Small intestine (tissue), 7 donors: ENCODE measurements at regions not wholly inside any gene's neighbourhood (a gene's known extent, or its start where the extent isn't known, plus 50 kb on each side); places are given as distances from the start of the nearest gene placed in this dataset.

Experiments used
- DNase-seq, 2 donors: peaks; one replicate each; pipeline versions ENCODE4 v3.0.0 to v3.0.0-alpha.2; 2013
- FAIRE-seq: peaks from 2 replicates; lab custom pipeline; 2012; peaks lifted over from hg19 to GRCh38; lab: Jason Lieb, UNC
- H3K27ac ChIP-seq, 3 donors: one replicate each; pipeline ENCODE4 v1.5.1; 2013; ENCODE audit warnings: low read length in 2 of 3, mild to moderate bottlenecking in 2 of 3, control low read depth in 1 of 3, inconsistent platforms in 1 of 3, low read depth in 1 of 3, moderate library complexity in 1 of 3
- H3K27me3 ChIP-seq, 3 donors: one replicate each; pipeline ENCODE4 v1.6.1; 2013; ENCODE audit warnings: low read length in 3 of 3, inconsistent platforms in 1 of 3; ENCODE audit not compliant: control insufficient read depth in 3 of 3, insufficient read depth in 3 of 3
- H3K36me3 ChIP-seq, 3 donors: one replicate each; pipeline ENCODE4 v1.6.1; 2013; ENCODE audit warnings: low read length in 3 of 3, inconsistent platforms in 1 of 3, low read depth in 1 of 3, mild to moderate bottlenecking in 1 of 3, moderate library complexity in 1 of 3; ENCODE audit not compliant: control insufficient read depth in 3 of 3, insufficient read depth in 2 of 3
- H3K4me1 ChIP-seq, 3 donors: one replicate each; pipeline ENCODE4 v1.6.1; 2013; ENCODE audit warnings: low read length in 2 of 3, inconsistent platforms in 1 of 3, low read depth in 1 of 3, mild to moderate bottlenecking in 1 of 3, moderate library complexity in 1 of 3; ENCODE audit not compliant: control insufficient read depth in 3 of 3, insufficient read depth in 2 of 3
- H3K4me3 ChIP-seq, 3 donors: one replicate each; pipeline ENCODE4 v1.5.1; 2013; ENCODE audit warnings: low read length in 3 of 3, control low read depth in 1 of 3, inconsistent platforms in 1 of 3, low read depth in 1 of 3, mild to moderate bottlenecking in 1 of 3, moderate library complexity in 1 of 3
- H3K9me3 ChIP-seq, 2 donors: one replicate each; pipeline ENCODE4 v1.6.1; 2013; ENCODE audit warnings: low read depth in 1 of 2, low read length in 1 of 2; ENCODE audit not compliant: control insufficient read depth in 2 of 2, insufficient read depth in 1 of 2
- WGBS, 3 donors: extraction: QIAGEN DNeasy Blood & Tissue Kit; methylation state at CpG; one replicate each; pipeline ENCODE4 v1.1.7; 2013; 5-methylcytosine and 5-hydroxymethylcytosine counted together
- donor health status: healthy with polysubstance abuse.
- donor health status: control.
- donor health status: control.
- donor health status: Bipolar disorder and iron deficiency.
- donor health status: healthy.

- Histone ChIP-seq H3K4me3 (no peak overlapping the region), H3K27ac (no peak overlapping the region), H3K9me3 (no peaks in the 10 kb centered on the region), H3K4me1 (no peaks in the 10 kb centered on the region), H3K36me3 (no peaks in the 10 kb centered on the region), H3K27me3 (no peaks in the 10 kb centered on the region)
- WGBS, 3 donors = 92 to 94% (median 93%) methylated on average over 1 of the region's 1 CpG
- FAIRE-seq (no peak), DNase-seq (no peak)
Measured at GRCh38 chr3:16089521-16089920, 85.0 kb upstream of the GALNT15 start.

- Histone ChIP-seq H3K36me3 (no peaks in the 10 kb centered on the region), H3K9me3 (no peaks in the 10 kb centered on the region), H3K27ac (no peak overlapping the region), H3K4me1 (no peaks in the 10 kb centered on the region), H3K4me3 (no peak overlapping the region), H3K27me3 (no peaks in the 10 kb centered on the region)
- DNase-seq (no peak), FAIRE-seq (no peak)
- 7 to 41% (median 33%) methylated on average over 1 of the region's 1 CpG for WGBS, 3 donors
Measured at GRCh38 chr3:16090024-16090423, 84.5 kb upstream of the GALNT15 start.

- Histone ChIP-seq H3K9me3 (no peaks in the 10 kb centered on the region), H3K27me3 (no peaks in the 10 kb centered on the region), H3K27ac (no peak overlapping the region), H3K4me1 (no peaks in the 10 kb centered on the region), H3K4me3 (no peak overlapping the region), H3K36me3 (no peaks in the 10 kb centered on the region)
- DNase-seq (no peak), FAIRE-seq (no peak)
Measured at GRCh38 chr3:16090706-16091105, 83.8 kb upstream of the GALNT15 start.

- Histone ChIP-seq H3K9me3 (no peaks in the 10 kb centered on the region), H3K4me1 (no peaks in the 10 kb centered on the region), H3K4me3 (no peak overlapping the region), H3K36me3 (no peaks in the 10 kb centered on the region), H3K27me3 (no peaks in the 10 kb centered on the region), H3K27ac (no peak overlapping the region)
- no peak for DNase-seq
- FAIRE-seq = no peak
- WGBS, 3 donors = 89 to 95% (median 92%) methylated on average over 5 of the region's 5 CpGs
Measured at GRCh38 chr3:16092923-16093322, 81.6 kb upstream of the GALNT15 start.

GRCh38 chr3:16101295-16102186 lies 72.9 kb upstream of the GALNT15 start:
- DNase-seq = peak; percentile 72 to 96
- H3K27ac ChIP-seq = peak overlapping the region; percentile 59 to 84 (median 79)
- H3K36me3 ChIP-seq = no peaks in the 10 kb centered on the region
- no peaks in the 10 kb centered on the region for H3K9me3 ChIP-seq
- no peak for FAIRE-seq
- no peaks in the 10 kb centered on the region for H3K27me3 ChIP-seq
- peaks cover 0 to 6% (median 0%) of the 10 kb centered on the region in 3 donors for H3K4me1 ChIP-seq
- no peak overlapping the region for H3K4me3 ChIP-seq
- WGBS, 3 donors = 27 to 65% (median 44%) methylated on average over 14 of the region's 14 CpGs

GRCh38 chr3:16102187-16102561 lies 72.3 kb upstream of the GALNT15 start:
- Histone ChIP-seq H3K4me3 (no peak overlapping the region), H3K27ac (peak overlapping the region; percentile 59 to 84 (median 79)), H3K36me3 (no peaks in the 10 kb centered on the region), H3K9me3 (no peaks in the 10 kb centered on the region), H3K4me1 (peaks cover 0 to 6% (median 0%) of the 10 kb centered on the region in 3 donors), H3K27me3 (no peaks in the 10 kb centered on the region)
- DNase-seq (no peak), FAIRE-seq (no peak)
- 84 to 86% (median 86%) methylated on average over 2 of the region's 2 CpGs for WGBS, 3 donors

GRCh38 chr3:16102905-16103364 lies 71.5 kb upstream of the GALNT15 start:
- H3K4me3 ChIP-seq = no peak overlapping the region
- peaks cover 0 to 6% (median 0%) of the 10 kb centered on the region in 3 donors for H3K4me1 ChIP-seq
- no peaks in the 10 kb centered on the region for H3K27me3 ChIP-seq
- DNase-seq (no peak), FAIRE-seq (no peak)
- peak overlapping the region in 1 of 3 donors; percentile 71 for H3K27ac ChIP-seq
- no peaks in the 10 kb centered on the region for H3K9me3 ChIP-seq
- H3K36me3 ChIP-seq = no peaks in the 10 kb centered on the region

GRCh38 chr3:16103472-16103871 lies 71.0 kb upstream of the GALNT15 start:
- H3K27ac ChIP-seq = peak overlapping the region in 1 of 3 donors; percentile 71
- H3K36me3 ChIP-seq = no peaks in the 10 kb centered on the region
- no peaks in the 10 kb centered on the region for H3K27me3 ChIP-seq
- WGBS, 3 donors = 67 to 74% (median 70%) methylated on average over 3 of the region's 3 CpGs
- no peak overlapping the region for H3K4me3 ChIP-seq
- no peak for DNase-seq
- peaks cover 0 to 6% (median 0%) of the 10 kb centered on the region in 3 donors for H3K4me1 ChIP-seq
- no peaks in the 10 kb centered on the region for H3K9me3 ChIP-seq
- FAIRE-seq = no peak
